ENCODE measurements at regions not wholly inside any gene's neighbourhood (a gene's known extent, or its start where the extent isn't known, plus 50 kb on each side); places are given as distances from the start of the nearest gene placed in this dataset.

GRCh38 chr4:95987851-95988250 lies 148.0 kb downstream of the PDHA2 start:
- no peak for DNase-seq (ENCODE audit: low read depth)

- no peak for DNase-seq (ENCODE audit: low read depth)
Observed at GRCh38 chr4:95998311-95998710, 158.4 kb downstream of the PDHA2 start.

- DNase-seq (ENCODE audit: low read depth), result no peak
Observed at GRCh38 chr4:96003951-96004740, 164.3 kb downstream of the PDHA2 start.

- no peak for DNase-seq (ENCODE audit: low read depth)
Observed at GRCh38 chr4:96009427-96010119, 169.7 kb downstream of the PDHA2 start.

GRCh38 chr4:96012687-96013086 lies 172.8 kb downstream of the PDHA2 start:
- DNase-seq (ENCODE audit: low read depth), result no peak

- DNase-seq (ENCODE audit: low read depth), result no peak
Observed at GRCh38 chr4:96016634-96017299, 176.9 kb downstream of the PDHA2 start.

GRCh38 chr4:96025011-96025410 lies 185.1 kb downstream of the PDHA2 start:
- DNase-seq (ENCODE audit: low read depth), result no peak

GRCh38 chr4:96035727-96036126 lies 195.8 kb downstream of the PDHA2 start:
- DNase-seq (ENCODE audit: low read depth), result no peak

GRCh38 chr4:96036781-96037180 lies 196.9 kb downstream of the PDHA2 start:
- no peak for DNase-seq (ENCODE audit: low read depth)

GRCh38 chr4:96037705-96038104 lies 197.8 kb downstream of the PDHA2 start:
- no peak for DNase-seq (ENCODE audit: low read depth)

GRCh38 chr4:96039217-96039616 lies 199.3 kb downstream of the PDHA2 start:
- no peak for DNase-seq (ENCODE audit: low read depth)

- no peak for DNase-seq (ENCODE audit: low read depth)
Observed at GRCh38 chr4:96039803-96040436, 200.0 kb downstream of the PDHA2 start.

GRCh38 chr4:96044971-96045370 lies 205.1 kb downstream of the PDHA2 start:
- no peak for DNase-seq (ENCODE audit: low read depth)

- DNase-seq (ENCODE audit: low read depth), result no peak
Observed at GRCh38 chr4:96052827-96053226, 212.9 kb downstream of the PDHA2 start.

GRCh38 chr4:96056346-96056934 lies 216.5 kb downstream of the PDHA2 start:
- DNase-seq (ENCODE audit: low read depth), result no peak

- DNase-seq (ENCODE audit: low read depth), result no peak
Observed at GRCh38 chr4:96063639-96064038, 223.7 kb downstream of the PDHA2 start.

GRCh38 chr4:96073461-96073860 lies 233.6 kb downstream of the PDHA2 start:
- no peak for DNase-seq (ENCODE audit: low read depth)

- no peak for DNase-seq (ENCODE audit: low read depth)
Observed at GRCh38 chr4:96092151-96092705, 252.3 kb downstream of the PDHA2 start.

- no peak for DNase-seq (ENCODE audit: low read depth)
Observed at GRCh38 chr4:96093057-96093456, 253.2 kb downstream of the PDHA2 start.

- DNase-seq (ENCODE audit: low read depth), result no peak
Observed at GRCh38 chr4:96093563-96093962, 253.7 kb downstream of the PDHA2 start.

GRCh38 chr4:96094183-96094582 lies 254.3 kb downstream of the PDHA2 start:
- no peak for DNase-seq (ENCODE audit: low read depth)

Data from Daoy (cell line).